ENCODE measurements at regions not wholly inside any gene's neighbourhood (a gene's known extent, or its start where the extent isn't known, plus 50 kb on each side); places are given as distances from the start of the nearest gene placed in this dataset.
A peak's percentile ranks its signal among the peaks of the same experiment; 100 is the strongest.

GRCh38 chr2:108145557-108146326 is 94.0 kb upstream of the SULT1C3 start:
- DNase-seq: no peak

- no peak for DNase-seq
These were observed 91.2 kb upstream of the SULT1C3 start for GRCh38 chr2:108148555-108148954.

- DNase-seq: no peak
These were observed 85.3 kb upstream of the SULT1C3 start for GRCh38 chr2:108154366-108155061.

- DNase-seq: no peak
These were observed 78.5 kb upstream of the SULT1C3 start for GRCh38 chr2:108161298-108161697.

GRCh38 chr2:108164318-108164717 is 75.5 kb upstream of the SULT1C3 start:
- DNase-seq: no peak

GRCh38 chr2:108165729-108166128 is 74.0 kb upstream of the SULT1C3 start:
- no peak for DNase-seq

- DNase-seq: no peak
These were observed 72.1 kb upstream of the SULT1C3 start for GRCh38 chr2:108167699-108168098.

- DNase-seq: peak; percentile 2 to 34
These were observed 69.7 kb upstream of the SULT1C3 start for GRCh38 chr2:108169982-108170625.

GRCh38 chr2:108171657-108172056 is 68.1 kb upstream of the SULT1C3 start:
- no peak for DNase-seq

- DNase-seq: peak in 1 of 2 experiments; percentile 63
These were observed 57.3 kb upstream of the SULT1C3 start for GRCh38 chr2:108182489-108182888.

- peak in 1 of 2 experiments; percentile 30 for DNase-seq
These were observed 55.3 kb upstream of the SULT1C3 start for GRCh38 chr2:108184419-108184818.

- no peak for DNase-seq
These were observed 50.5 kb upstream of the SULT1C3 start for GRCh38 chr2:108189316-108189715.
